GM18498 (cell line): ENCODE measurements at regions not wholly inside any gene's neighbourhood (a gene's known extent, or its start where the extent isn't known, plus 50 kb on each side); places are given as distances from the start of the nearest gene placed in this dataset.
"Not testable (repeated sequence)": the region's sequence is repeated elsewhere in the genome, so short reads cannot be mapped to it uniquely, and the experiment has no call there.

Source experiments
- ATAC-seq: cut with Tn5 transposase; IDR thresholded peaks from one replicate; pipeline ENCODE4 v1.9.1; 2021; ENCODE audit warnings: mild to moderate bottlenecking, moderate library complexity; ENCODE audit not compliant: unreplicated experiment

- no peak for ATAC-seq
Observed at GRCh38 chr6:72457738-72458137, 164.1 kb upstream of the KCNQ5 start.

- no peak for ATAC-seq
Observed at GRCh38 chr6:72458521-72458920, 163.3 kb upstream of the KCNQ5 start.

- ATAC-seq, result no peak
Observed at GRCh38 chr6:72461144-72461543, 160.7 kb upstream of the KCNQ5 start.

- ATAC-seq, result no peak
Observed at GRCh38 chr6:72464246-72464645, 157.6 kb upstream of the KCNQ5 start.

- ATAC-seq, result no peak
Observed at GRCh38 chr6:72464791-72465691, 156.8 kb upstream of the KCNQ5 start.

- no peak for ATAC-seq
Observed at GRCh38 chr6:72466471-72466870, 155.4 kb upstream of the KCNQ5 start.

- no peak for ATAC-seq
Observed at GRCh38 chr6:72466971-72467566, 154.8 kb upstream of the KCNQ5 start.

GRCh38 chr6:72469406-72469983 lies 152.4 kb upstream of the KCNQ5 start:
- not testable (repeated sequence) for ATAC-seq

GRCh38 chr6:72476051-72476450 lies 145.8 kb upstream of the KCNQ5 start:
- no peak for ATAC-seq

GRCh38 chr6:72476646-72477045 lies 145.2 kb upstream of the KCNQ5 start:
- ATAC-seq, result no peak

- no peak for ATAC-seq
Observed at GRCh38 chr6:72495441-72495840, 126.4 kb upstream of the KCNQ5 start.

GRCh38 chr6:72497186-72497585 lies 124.7 kb upstream of the KCNQ5 start:
- no peak for ATAC-seq

GRCh38 chr6:72500669-72501068 lies 121.2 kb upstream of the KCNQ5 start:
- ATAC-seq, result no peak

GRCh38 chr6:72504406-72504805 lies 117.5 kb upstream of the KCNQ5 start:
- ATAC-seq, result no peak

GRCh38 chr6:72505446-72505845 lies 116.4 kb upstream of the KCNQ5 start:
- ATAC-seq, result no peak

GRCh38 chr6:72519871-72520270 lies 102.0 kb upstream of the KCNQ5 start:
- no peak for ATAC-seq

- no peak for ATAC-seq
Observed at GRCh38 chr6:72521684-72522083, 100.2 kb upstream of the KCNQ5 start.

- ATAC-seq, result peak; percentile 68
Observed at GRCh38 chr6:72522735-72523141, 99.1 kb upstream of the KCNQ5 start.

- ATAC-seq, result no peak
Observed at GRCh38 chr6:72524011-72524645, 97.7 kb upstream of the KCNQ5 start.

GRCh38 chr6:72525821-72526510 lies 95.9 kb upstream of the KCNQ5 start:
- ATAC-seq, result no peak

- no peak for ATAC-seq
Observed at GRCh38 chr6:72530152-72530551, 91.7 kb upstream of the KCNQ5 start.
